SK-N-SH treated with all-trans-retinoic acid at 6 μM for 48 hours (cell line): ENCODE measurements at regions not wholly inside any gene's neighbourhood (a gene's known extent, or its start where the extent isn't known, plus 50 kb on each side); places are given as distances from the start of the nearest gene placed in this dataset.

Experiments
- CSDC2 ChIP-seq: fragments of 250-450 bp; sonication (Bioruptor Pico); IDR thresholded peaks from 2 replicates; pipeline ENCODE4 v1.5.0; 2020; ENCODE audit warnings: mild to moderate bottlenecking, moderate library complexity
- ESRRG ChIP-seq: fragments of 250-450 bp; sonication (Bioruptor Pico); IDR thresholded peaks from 2 replicates; pipeline ENCODE4 v1.6.1; 2021; ENCODE audit warnings: mild to moderate bottlenecking
- ISL1 ChIP-seq: fragments of 250-450 bp; sonication (Bioruptor Pico); IDR thresholded peaks from 2 replicates; pipeline ENCODE4 v2.1.2; 2022; ENCODE audit warnings: mild to moderate bottlenecking, moderate library complexity
- RARB ChIP-seq: fragments of 250-450 bp; sonication (Bioruptor Pico); IDR thresholded peaks from 2 replicates; pipeline ENCODE4 v1.8.0; 2021; ENCODE audit warnings: mild to moderate bottlenecking, moderate library complexity
- TOX ChIP-seq: fragments of 250-450 bp; sonication (Bioruptor Pico); IDR thresholded peaks from 2 replicates; pipeline ENCODE4 v1.8.0; 2021; ENCODE audit warnings: mild to moderate bottlenecking, moderate library complexity, borderline replicate concordance
- ZFP3 ChIP-seq: fragments of 250-450 bp; sonication (Bioruptor Pico); IDR thresholded peaks from 2 replicates; pipeline ENCODE4 v1.5.0; 2020; ENCODE audit warnings: mild to moderate bottlenecking, moderate library complexity
- TF ChIP-seq, protein P1 (sequence below): fragments of 250-450 bp; sonication (Bioruptor Pico); IDR thresholded peaks from 2 replicates; pipeline ENCODE4 v1.5.1; 2020; ENCODE audit warnings: low read depth, mild to moderate bottlenecking, moderate library complexity
- TF ChIP-seq, protein P2 (sequence below): fragments of 250-450 bp; sonication (Bioruptor Pico); IDR thresholded peaks from 2 replicates; pipeline ENCODE4 v1.8.0; 2021; ENCODE audit warnings: low read depth, mild to moderate bottlenecking, moderate library complexity, borderline replicate concordance
- TF ChIP-seq, protein P3 (sequence below): fragments of 250-450 bp; sonication (Bioruptor Pico); IDR thresholded peaks from 2 replicates; pipeline ENCODE4 v1.8.0; 2020; ENCODE audit warnings: mild to moderate bottlenecking, moderate library complexity, borderline replicate concordance
- TF ChIP-seq, protein P4 (sequence below): fragments of 250-450 bp; sonication (Bioruptor Pico); IDR thresholded peaks from 2 replicates; pipeline ENCODE4 v1.5.1; 2021; ENCODE audit warnings: mild to moderate bottlenecking, moderate library complexity

DNA sequence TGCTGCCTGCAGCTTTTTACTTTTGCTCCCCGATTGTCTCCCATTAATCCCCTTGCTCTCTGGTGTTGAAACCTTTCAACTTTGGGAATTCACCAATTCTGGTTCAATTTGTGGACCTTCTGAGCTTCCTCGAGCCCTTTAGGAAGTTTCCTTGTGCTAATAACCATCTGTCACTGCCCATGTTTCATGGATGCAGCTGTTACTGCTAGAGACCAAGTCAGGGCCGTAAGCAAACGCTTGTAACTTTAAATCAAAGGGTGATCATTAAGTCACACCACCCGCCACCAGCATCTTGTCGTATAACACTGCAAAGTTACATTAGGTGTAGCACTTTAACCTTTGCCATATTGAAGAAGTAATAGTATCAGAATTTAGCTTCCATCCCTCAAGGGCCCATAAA is 268.3 kb upstream of the SASH1 start:
- TF ChIP-seq RARB (CRISPR knock-in tag) = no peak
- TF ChIP-seq ZFP3 = no peak
- TF ChIP-seq, protein P1, sequence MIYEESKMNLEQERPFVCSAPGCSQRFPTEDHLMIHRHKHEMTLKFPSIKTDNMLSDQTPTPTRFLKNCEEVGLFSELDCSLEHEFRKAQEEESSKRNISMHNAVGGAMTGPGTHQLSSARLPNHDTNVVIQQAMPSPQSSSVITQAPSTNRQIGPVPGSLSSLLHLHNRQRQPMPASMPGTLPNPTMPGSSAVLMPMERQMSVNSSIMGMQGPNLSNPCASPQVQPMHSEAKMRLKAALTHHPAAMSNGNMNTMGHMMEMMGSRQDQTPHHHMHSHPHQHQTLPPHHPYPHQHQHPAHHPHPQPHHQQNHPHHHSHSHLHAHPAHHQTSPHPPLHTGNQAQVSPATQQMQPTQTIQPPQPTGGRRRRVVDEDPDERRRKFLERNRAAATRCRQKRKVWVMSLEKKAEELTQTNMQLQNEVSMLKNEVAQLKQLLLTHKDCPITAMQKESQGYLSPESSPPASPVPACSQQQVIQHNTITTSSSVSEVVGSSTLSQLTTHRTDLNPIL (CRISPR knock-in tag) = no peak
- TF ChIP-seq, protein P2, sequence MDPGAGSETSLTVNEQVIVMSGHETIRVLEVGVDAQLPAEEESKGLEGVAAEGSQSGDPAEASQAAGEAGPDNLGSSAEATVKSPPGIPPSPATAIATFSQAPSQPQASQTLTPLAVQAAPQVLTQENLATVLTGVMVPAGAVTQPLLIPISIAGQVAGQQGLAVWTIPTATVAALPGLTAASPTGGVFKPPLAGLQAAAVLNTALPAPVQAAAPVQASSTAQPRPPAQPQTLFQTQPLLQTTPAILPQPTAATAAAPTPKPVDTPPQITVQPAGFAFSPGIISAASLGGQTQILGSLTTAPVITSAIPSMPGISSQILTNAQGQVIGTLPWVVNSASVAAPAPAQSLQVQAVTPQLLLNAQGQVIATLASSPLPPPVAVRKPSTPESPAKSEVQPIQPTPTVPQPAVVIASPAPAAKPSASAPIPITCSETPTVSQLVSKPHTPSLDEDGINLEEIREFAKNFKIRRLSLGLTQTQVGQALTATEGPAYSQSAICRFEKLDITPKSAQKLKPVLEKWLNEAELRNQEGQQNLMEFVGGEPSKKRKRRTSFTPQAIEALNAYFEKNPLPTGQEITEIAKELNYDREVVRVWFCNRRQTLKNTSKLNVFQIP (CRISPR knock-in tag) = no peak
- no peak for TF ChIP-seq CSDC2 (CRISPR knock-in tag)
- TF ChIP-seq, protein P3, sequence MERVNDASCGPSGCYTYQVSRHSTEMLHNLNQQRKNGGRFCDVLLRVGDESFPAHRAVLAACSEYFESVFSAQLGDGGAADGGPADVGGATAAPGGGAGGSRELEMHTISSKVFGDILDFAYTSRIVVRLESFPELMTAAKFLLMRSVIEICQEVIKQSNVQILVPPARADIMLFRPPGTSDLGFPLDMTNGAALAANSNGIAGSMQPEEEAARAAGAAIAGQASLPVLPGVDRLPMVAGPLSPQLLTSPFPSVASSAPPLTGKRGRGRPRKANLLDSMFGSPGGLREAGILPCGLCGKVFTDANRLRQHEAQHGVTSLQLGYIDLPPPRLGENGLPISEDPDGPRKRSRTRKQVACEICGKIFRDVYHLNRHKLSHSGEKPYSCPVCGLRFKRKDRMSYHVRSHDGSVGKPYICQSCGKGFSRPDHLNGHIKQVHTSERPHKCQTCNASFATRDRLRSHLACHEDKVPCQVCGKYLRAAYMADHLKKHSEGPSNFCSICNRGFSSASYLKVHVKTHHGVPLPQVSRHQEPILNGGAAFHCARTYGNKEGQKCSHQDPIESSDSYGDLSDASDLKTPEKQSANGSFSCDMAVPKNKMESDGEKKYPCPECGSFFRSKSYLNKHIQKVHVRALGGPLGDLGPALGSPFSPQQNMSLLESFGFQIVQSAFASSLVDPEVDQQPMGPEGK = no peak
- no peak for TF ChIP-seq ESRRG (CRISPR knock-in tag)
- TF ChIP-seq ISL1 = no peak
- no peak for TF ChIP-seq TOX (CRISPR knock-in tag)
- TF ChIP-seq, protein P4, sequence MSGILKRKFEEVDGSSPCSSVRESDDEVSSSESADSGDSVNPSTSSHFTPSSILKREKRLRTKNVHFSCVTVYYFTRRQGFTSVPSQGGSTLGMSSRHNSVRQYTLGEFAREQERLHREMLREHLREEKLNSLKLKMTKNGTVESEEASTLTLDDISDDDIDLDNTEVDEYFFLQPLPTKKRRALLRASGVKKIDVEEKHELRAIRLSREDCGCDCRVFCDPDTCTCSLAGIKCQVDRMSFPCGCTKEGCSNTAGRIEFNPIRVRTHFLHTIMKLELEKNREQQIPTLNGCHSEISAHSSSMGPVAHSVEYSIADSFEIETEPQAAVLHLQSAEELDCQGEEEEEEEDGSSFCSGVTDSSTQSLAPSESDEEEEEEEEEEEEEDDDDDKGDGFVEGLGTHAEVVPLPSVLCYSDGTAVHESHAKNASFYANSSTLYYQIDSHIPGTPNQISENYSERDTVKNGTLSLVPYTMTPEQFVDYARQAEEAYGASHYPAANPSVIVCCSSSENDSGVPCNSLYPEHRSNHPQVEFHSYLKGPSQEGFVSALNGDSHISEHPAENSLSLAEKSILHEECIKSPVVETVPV (CRISPR knock-in tag) = no peak
